ENCODE measurements at regions not wholly inside any gene's neighbourhood (a gene's known extent, or its start where the extent isn't known, plus 50 kb on each side); places are given as distances from the start of the nearest gene placed in this dataset.

- TF ChIP-seq, protein P1, sequence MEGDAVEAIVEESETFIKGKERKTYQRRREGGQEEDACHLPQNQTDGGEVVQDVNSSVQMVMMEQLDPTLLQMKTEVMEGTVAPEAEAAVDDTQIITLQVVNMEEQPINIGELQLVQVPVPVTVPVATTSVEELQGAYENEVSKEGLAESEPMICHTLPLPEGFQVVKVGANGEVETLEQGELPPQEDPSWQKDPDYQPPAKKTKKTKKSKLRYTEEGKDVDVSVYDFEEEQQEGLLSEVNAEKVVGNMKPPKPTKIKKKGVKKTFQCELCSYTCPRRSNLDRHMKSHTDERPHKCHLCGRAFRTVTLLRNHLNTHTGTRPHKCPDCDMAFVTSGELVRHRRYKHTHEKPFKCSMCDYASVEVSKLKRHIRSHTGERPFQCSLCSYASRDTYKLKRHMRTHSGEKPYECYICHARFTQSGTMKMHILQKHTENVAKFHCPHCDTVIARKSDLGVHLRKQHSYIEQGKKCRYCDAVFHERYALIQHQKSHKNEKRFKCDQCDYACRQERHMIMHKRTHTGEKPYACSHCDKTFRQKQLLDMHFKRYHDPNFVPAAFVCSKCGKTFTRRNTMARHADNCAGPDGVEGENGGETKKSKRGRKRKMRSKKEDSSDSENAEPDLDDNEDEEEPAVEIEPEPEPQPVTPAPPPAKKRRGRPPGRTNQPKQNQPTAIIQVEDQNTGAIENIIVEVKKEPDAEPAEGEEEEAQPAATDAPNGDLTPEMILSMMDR (IDR thresholded peaks at IDR 0.05; ENCODE audit: extremely low read depth, insufficient read depth, missing control alignments), result no peak
- in situ Hi-C loops (cut with MboI; ENCODE audit: low pct_unique_long_range_greater_than_20kb, low sequenced_read_pairs, unreplicated experiment), result no loop called here
- DNase-seq (ENCODE audit: low spot score), result no peak
Observed at GRCh38 chr2:180481998-180482397, 474.9 kb upstream of the CWC22 start.

DNA sequence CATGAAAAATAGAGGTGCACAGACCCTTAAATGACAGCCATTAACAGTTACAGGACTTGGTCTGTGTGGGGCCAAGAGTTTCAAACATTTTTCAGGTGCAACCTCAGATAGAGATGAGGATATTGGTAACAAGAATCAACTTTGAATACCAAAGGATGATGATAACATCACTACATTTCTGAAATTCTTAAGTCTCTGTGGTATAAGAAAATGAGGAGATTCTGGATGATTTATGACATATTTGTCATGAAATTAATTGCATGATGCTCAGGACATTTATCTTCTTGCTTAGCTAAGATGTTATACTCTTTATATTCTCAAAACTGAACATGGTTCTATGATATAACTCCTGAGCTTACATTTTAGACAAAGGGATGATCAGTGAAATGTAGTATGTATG lies 471.8 kb upstream of the CWC22 start:
- no peak for DNase-seq (ENCODE audit: low spot score)
- TF ChIP-seq, protein P1 (IDR thresholded peaks at IDR 0.05; ENCODE audit: extremely low read depth, insufficient read depth, missing control alignments), result no peak
- in situ Hi-C loops (cut with MboI; ENCODE audit: low pct_unique_long_range_greater_than_20kb, low sequenced_read_pairs, unreplicated experiment), result no loop called here

DNA sequence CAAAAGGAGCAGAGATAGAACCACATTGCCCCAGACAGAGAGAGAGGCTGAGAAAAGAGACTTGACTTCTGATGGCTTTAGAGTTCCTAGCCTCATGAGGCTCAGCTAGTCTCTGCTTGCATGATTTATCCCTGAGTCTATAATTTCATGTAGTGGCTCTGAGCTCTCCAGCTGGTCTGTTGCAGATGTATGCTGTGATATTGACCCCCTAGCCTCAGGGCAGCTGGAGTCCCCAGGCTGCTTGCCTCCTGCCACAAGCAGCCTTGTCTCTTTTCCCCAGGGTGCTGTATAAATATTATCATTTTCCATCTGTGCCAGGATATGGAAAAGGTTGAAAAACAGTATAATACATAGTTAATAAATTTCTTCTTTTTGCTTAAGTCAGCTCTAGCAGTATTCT lies 467.6 kb upstream of the CWC22 start:
- TF ChIP-seq, protein P1 (IDR thresholded peaks at IDR 0.05; ENCODE audit: extremely low read depth, insufficient read depth, missing control alignments), result no peak
- in situ Hi-C loops (cut with MboI; ENCODE audit: low pct_unique_long_range_greater_than_20kb, low sequenced_read_pairs, unreplicated experiment), result no loop called here
- no peak for DNase-seq (ENCODE audit: low spot score)

DNA sequence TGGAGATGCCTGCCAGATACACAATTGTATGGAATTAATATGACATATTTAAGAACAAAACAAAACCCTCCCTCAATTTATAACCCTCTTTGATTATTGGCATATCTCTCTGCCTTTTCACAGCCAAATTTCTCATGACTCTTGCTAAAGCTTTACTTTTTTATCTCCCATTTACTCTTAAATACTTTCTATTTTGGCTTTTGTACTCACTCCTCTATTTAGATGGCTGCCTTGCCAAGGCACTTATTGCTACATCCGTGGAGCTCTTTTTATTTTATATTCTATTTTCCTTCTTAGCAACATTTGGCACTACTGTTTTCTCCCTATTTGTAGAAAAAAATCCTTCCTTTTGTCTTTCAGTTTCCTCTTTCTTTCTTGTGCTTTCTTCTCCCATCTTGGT lies 466.4 kb upstream of the CWC22 start:
- in situ Hi-C loops (cut with MboI; ENCODE audit: low pct_unique_long_range_greater_than_20kb, low sequenced_read_pairs, unreplicated experiment), result no loop called here
- TF ChIP-seq, protein P1 (IDR thresholded peaks at IDR 0.05; ENCODE audit: extremely low read depth, insufficient read depth, missing control alignments), result no peak
- DNase-seq (ENCODE audit: low spot score), result no peak

GRCh38 chr2:180472133-180472532 lies 465.0 kb upstream of the CWC22 start:
- in situ Hi-C loops (cut with MboI; ENCODE audit: low pct_unique_long_range_greater_than_20kb, low sequenced_read_pairs, unreplicated experiment), result no loop called here
- no peak for DNase-seq (ENCODE audit: low spot score)
- TF ChIP-seq, protein P1 (IDR thresholded peaks at IDR 0.05; ENCODE audit: extremely low read depth, insufficient read depth, missing control alignments), result no peak

DNA sequence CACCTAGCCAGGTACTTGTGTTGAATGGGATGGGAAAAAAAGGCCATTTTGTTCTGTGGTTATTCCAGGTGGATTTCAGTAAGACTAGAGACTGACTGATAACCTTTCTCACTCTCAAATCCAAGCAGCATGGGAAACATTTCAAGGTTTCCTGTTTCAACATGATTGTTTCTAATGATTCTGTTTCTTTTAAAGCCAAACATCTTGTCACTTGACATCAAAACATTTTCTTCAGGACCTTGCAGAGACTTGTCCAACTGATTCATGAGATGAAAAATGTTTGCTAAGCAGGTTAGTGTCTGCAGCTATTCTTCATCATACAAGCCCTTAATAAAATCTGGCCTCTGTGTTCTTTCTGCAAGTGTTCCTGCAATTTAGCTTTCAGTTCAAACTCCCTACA lies 456.5 kb upstream of the CWC22 start:
- in situ Hi-C loops (cut with MboI; ENCODE audit: low pct_unique_long_range_greater_than_20kb, low sequenced_read_pairs, unreplicated experiment), result no loop called here
- no peak for DNase-seq (ENCODE audit: low spot score)
- TF ChIP-seq, protein P1 (IDR thresholded peaks at IDR 0.05; ENCODE audit: extremely low read depth, insufficient read depth, missing control alignments), result no peak

DNA sequence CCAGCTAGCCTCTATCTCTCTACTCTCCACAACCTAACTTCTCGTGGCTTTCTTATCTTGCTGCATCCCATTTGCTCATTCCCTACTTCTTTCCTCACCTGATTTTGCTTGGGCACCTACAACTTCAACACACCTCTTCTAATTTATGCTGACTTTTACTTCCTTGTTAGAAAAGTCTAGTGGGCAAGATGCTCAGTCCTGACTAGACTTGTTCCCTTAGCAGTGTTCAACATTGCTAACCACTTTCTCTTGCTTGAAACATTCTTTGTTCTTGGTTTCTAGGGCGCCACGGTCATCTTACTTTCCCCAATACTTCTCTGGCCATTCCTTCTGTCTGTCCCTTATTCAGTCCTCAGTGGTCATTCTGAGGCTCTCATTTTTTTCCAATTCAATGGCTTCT lies 454.7 kb upstream of the CWC22 start:
- in situ Hi-C loops (cut with MboI; ENCODE audit: low pct_unique_long_range_greater_than_20kb, low sequenced_read_pairs, unreplicated experiment), result no loop called here
- no peak for DNase-seq (ENCODE audit: low spot score)
- TF ChIP-seq, protein P1 (IDR thresholded peaks at IDR 0.05; ENCODE audit: extremely low read depth, insufficient read depth, missing control alignments), result no peak
